ENCODE measurements at regions not wholly inside any gene's neighbourhood (a gene's known extent, or its start where the extent isn't known, plus 50 kb on each side); places are given as distances from the start of the nearest gene placed in this dataset.
"Not testable (repeated sequence)": the region's sequence is repeated elsewhere in the genome, so short reads cannot be mapped to it uniquely, and the experiment has no call there.

GRCh38 chr4:52200339-52200725 is 149.2 kb downstream of the SPATA18 start:
- H3K27ac Mint-ChIP-seq: no peak overlapping the region
- no peak for DNase-seq
- ATAC-seq (replicated peaks): no peak
- peaks cover 0 to 2% of the 10 kb centered on the region in 2 donors for H3K9me3 Mint-ChIP-seq
- no peaks in the 10 kb centered on the region for H3K36me3 Mint-ChIP-seq
- peaks cover 0 to 3% of the 10 kb centered on the region in 2 donors for H3K4me1 Mint-ChIP-seq
- no peak overlapping the region for H3K4me3 Mint-ChIP-seq
- H3K27me3 Mint-ChIP-seq: no peaks in the 10 kb centered on the region

GRCh38 chr4:52201715-52202114 is 150.6 kb downstream of the SPATA18 start:
- H3K9me3 Mint-ChIP-seq: peaks cover 0 to 2% of the 10 kb centered on the region in 2 donors
- DNase-seq (no peak), ATAC-seq (replicated peaks) (no peak)
- H3K4me1 Mint-ChIP-seq: peaks cover 0 to 3% of the 10 kb centered on the region in 2 donors
- no peak overlapping the region for H3K27ac Mint-ChIP-seq
- H3K27me3 Mint-ChIP-seq: no peaks in the 10 kb centered on the region
- no peak overlapping the region for H3K4me3 Mint-ChIP-seq
- H3K36me3 Mint-ChIP-seq: no peaks in the 10 kb centered on the region

GRCh38 chr4:52202251-52202779 is 151.2 kb downstream of the SPATA18 start:
- H3K27ac Mint-ChIP-seq: no peak overlapping the region
- no peak overlapping the region for H3K4me3 Mint-ChIP-seq
- peaks cover 0 to 2% of the 10 kb centered on the region in 2 donors for H3K9me3 Mint-ChIP-seq
- H3K4me1 Mint-ChIP-seq: peaks cover 0 to 3% of the 10 kb centered on the region in 2 donors
- DNase-seq: no peak
- no peaks in the 10 kb centered on the region for H3K36me3 Mint-ChIP-seq
- no peak for ATAC-seq (replicated peaks)
- no peaks in the 10 kb centered on the region for H3K27me3 Mint-ChIP-seq

GRCh38 chr4:52202931-52203330 is 151.8 kb downstream of the SPATA18 start:
- no peak for ATAC-seq (replicated peaks)
- Mint-ChIP-seq H3K36me3 (no peaks in the 10 kb centered on the region), H3K27ac (no peak overlapping the region), H3K4me3 (no peak overlapping the region), H3K4me1 (peaks cover 0 to 3% of the 10 kb centered on the region in 2 donors), H3K9me3 (peaks cover 0 to 2% of the 10 kb centered on the region in 2 donors), H3K27me3 (no peaks in the 10 kb centered on the region)
- no peak for DNase-seq

GRCh38 chr4:52203351-52203750 is 152.2 kb downstream of the SPATA18 start:
- no peaks in the 10 kb centered on the region for H3K27me3 Mint-ChIP-seq
- peaks cover 0 to 3% of the 10 kb centered on the region in 2 donors for H3K4me1 Mint-ChIP-seq
- H3K27ac Mint-ChIP-seq: no peak overlapping the region
- H3K9me3 Mint-ChIP-seq: peaks cover 0 to 2% of the 10 kb centered on the region in 2 donors
- ATAC-seq (replicated peaks) (no peak), DNase-seq (no peak)
- no peak overlapping the region for H3K4me3 Mint-ChIP-seq
- no peaks in the 10 kb centered on the region for H3K36me3 Mint-ChIP-seq

GRCh38 chr4:52204921-52205320 is 153.8 kb downstream of the SPATA18 start:
- H3K4me1 Mint-ChIP-seq: no peaks in the 10 kb centered on the region
- H3K27me3 Mint-ChIP-seq: no peaks in the 10 kb centered on the region
- no peak overlapping the region for H3K27ac Mint-ChIP-seq
- DNase-seq: no peak
- H3K36me3 Mint-ChIP-seq: no peaks in the 10 kb centered on the region
- H3K4me3 Mint-ChIP-seq: no peak overlapping the region
- no peak for ATAC-seq (replicated peaks)
- peaks cover 0 to 2% of the 10 kb centered on the region in 2 donors for H3K9me3 Mint-ChIP-seq

GRCh38 chr4:52207146-52207545 is 156.0 kb downstream of the SPATA18 start:
- not testable (repeated sequence) for ATAC-seq (replicated peaks); H3K36me3 Mint-ChIP-seq; H3K27me3 Mint-ChIP-seq; H3K4me3 Mint-ChIP-seq; H3K27ac Mint-ChIP-seq; DNase-seq; H3K9me3 Mint-ChIP-seq; H3K4me1 Mint-ChIP-seq

GRCh38 chr4:52212702-52213101 is 161.6 kb downstream of the SPATA18 start:
- no peaks in the 10 kb centered on the region for H3K36me3 Mint-ChIP-seq
- no peak for DNase-seq
- H3K27ac Mint-ChIP-seq: no peak overlapping the region
- H3K4me3 Mint-ChIP-seq: no peak overlapping the region
- no peak for ATAC-seq (replicated peaks)
- H3K4me1 Mint-ChIP-seq: no peaks in the 10 kb centered on the region
- peaks cover 6 to 19% of the 10 kb centered on the region in 2 donors for H3K9me3 Mint-ChIP-seq
- no peaks in the 10 kb centered on the region for H3K27me3 Mint-ChIP-seq

GRCh38 chr4:52231526-52231925 is 180.4 kb downstream of the SPATA18 start:
- ATAC-seq (replicated peaks) (no peak), DNase-seq (no peak)
- Mint-ChIP-seq H3K27me3 (no peaks in the 10 kb centered on the region), H3K27ac (no peak overlapping the region), H3K4me1 (no peaks in the 10 kb centered on the region), H3K9me3 (no peaks in the 10 kb centered on the region), H3K36me3 (no peaks in the 10 kb centered on the region), H3K4me3 (no peak overlapping the region)

- DNase-seq (no peak), ATAC-seq (replicated peaks) (no peak)
- Mint-ChIP-seq H3K27me3 (no peaks in the 10 kb centered on the region), H3K36me3 (no peaks in the 10 kb centered on the region), H3K4me1 (no peaks in the 10 kb centered on the region), H3K27ac (no peak overlapping the region), H3K9me3 (peaks cover 0 to 2% of the 10 kb centered on the region in 2 donors), H3K4me3 (no peak overlapping the region)
Measured at GRCh38 chr4:52234561-52235440, 183.7 kb downstream of the SPATA18 start.

- H3K9me3 Mint-ChIP-seq: peaks cover 0 to 2% of the 10 kb centered on the region in 2 donors
- no peak overlapping the region for H3K27ac Mint-ChIP-seq
- H3K4me1 Mint-ChIP-seq: no peaks in the 10 kb centered on the region
- no peak overlapping the region for H3K4me3 Mint-ChIP-seq
- DNase-seq (no peak), ATAC-seq (replicated peaks) (no peak)
- no peaks in the 10 kb centered on the region for H3K27me3 Mint-ChIP-seq
- no peaks in the 10 kb centered on the region for H3K36me3 Mint-ChIP-seq
Measured at GRCh38 chr4:52235552-52236201, 184.6 kb downstream of the SPATA18 start.

- H3K4me1 Mint-ChIP-seq: no peaks in the 10 kb centered on the region
- H3K4me3 Mint-ChIP-seq: no peak overlapping the region
- H3K27me3 Mint-ChIP-seq: no peaks in the 10 kb centered on the region
- no peak for DNase-seq
- no peak overlapping the region for H3K27ac Mint-ChIP-seq
- peaks cover 0 to 8% of the 10 kb centered on the region in 2 donors for H3K9me3 Mint-ChIP-seq
- no peaks in the 10 kb centered on the region for H3K36me3 Mint-ChIP-seq
- no peak for ATAC-seq (replicated peaks)
Measured at GRCh38 chr4:52241916-52242315, 190.8 kb downstream of the SPATA18 start.

- no peaks in the 10 kb centered on the region for H3K36me3 Mint-ChIP-seq
- ATAC-seq (replicated peaks) (no peak), DNase-seq (no peak)
- no peaks in the 10 kb centered on the region for H3K4me1 Mint-ChIP-seq
- peaks cover 0 to 8% of the 10 kb centered on the region in 2 donors for H3K9me3 Mint-ChIP-seq
- no peak overlapping the region for H3K27ac Mint-ChIP-seq
- no peaks in the 10 kb centered on the region for H3K27me3 Mint-ChIP-seq
- no peak overlapping the region for H3K4me3 Mint-ChIP-seq
Measured at GRCh38 chr4:52243367-52243766, 192.3 kb downstream of the SPATA18 start.

- Mint-ChIP-seq H3K4me1 (no peaks in the 10 kb centered on the region), H3K4me3 (no peak overlapping the region), H3K27me3 (no peaks in the 10 kb centered on the region), H3K36me3 (no peaks in the 10 kb centered on the region), H3K9me3 (peaks cover 0 to 8% of the 10 kb centered on the region in 2 donors), H3K27ac (no peak overlapping the region)
- DNase-seq (no peak), ATAC-seq (replicated peaks) (no peak)
Measured at GRCh38 chr4:52244103-52244775, 193.1 kb downstream of the SPATA18 start.
